ENCODE measurements at regions not wholly inside any gene's neighbourhood (a gene's known extent, or its start where the extent isn't known, plus 50 kb on each side); places are given as distances from the start of the nearest gene placed in this dataset.

- Histone ChIP-seq H3K27ac (ENCODE audit: control insufficient read depth, insufficient read depth) (no peak overlapping the region), H4K20me1 (ENCODE audit: control insufficient read depth, insufficient read depth) (no peaks in the 10 kb centered on the region), H2AFZ (ENCODE audit: control insufficient read depth, low read depth, low read length) (no peak overlapping the region), H3K4me2 (ENCODE audit: control insufficient read depth, insufficient read depth) (no peak overlapping the region), H3K36me3 (ENCODE audit: control insufficient read depth in 2 of 2, insufficient read depth in 2 of 2, low read length in 1 of 2) (no peaks in the 10 kb centered on the region), H3K4me3 (no peak overlapping the region), H3K9me3 (replicated peaks; ENCODE audit: control insufficient read depth, insufficient read depth, low read length) (no peaks in the 10 kb centered on the region), H3K4me1 (ENCODE audit: control insufficient read depth, insufficient read depth, low read length) (no peaks in the 10 kb centered on the region), H3K79me2 (ENCODE audit: control insufficient read depth, insufficient read depth, low read length) (no peaks in the 10 kb centered on the region), H3K27me3 (replicated peaks in 1 of 2; ENCODE audit: control insufficient read depth in 2 of 2, insufficient read depth in 2 of 2, low read length in 1 of 2) (no peaks in the 10 kb centered on the region), H3K9ac (ENCODE audit: control insufficient read depth, insufficient read depth, low read length) (no peak overlapping the region)
- ChIA-PET SMC1A (ENCODE audit: uncharacterized antibody, unreplicated experiment) (interaction anchor here (1.1 to 1.2 kb wide), 2 partner anchors 9 to 52 kb away, joined by 3 to 4 read pairs; no protein-coding TSS in a partner anchor), POLR2A (no interaction called here), RAD21 (ENCODE audit: unreplicated experiment) (no interaction called here), CTCF (no interaction called here)
- FAIRE-seq (no peak), DNase-seq (ENCODE audit: low read depth, low spot score) (no peak), ATAC-seq (no peak)
- in situ Hi-C loops (cut with MboI) (no loop called here), intact Hi-C loops (cut with micrococcal nuclease; ENCODE audit: unreplicated experiment) (no loop called here)
- TF ChIP-seq TBL1XR1 (IDR thresholded peaks at IDR 0.05; ENCODE audit: low read depth, low read length) (no peak), ZNF384 (IDR thresholded peaks at IDR 0.05; ENCODE audit: borderline replicate concordance, low read depth, low read length) (no peak), PKNOX1 (IDR thresholded peaks at IDR 0.05) (no peak)
- 15% methylated on average over 3 of the region's 3 CpGs for WGBS (ENCODE audit: insufficient coverage, insufficient replicate concordance, low lambda C conversion rate, missing lambda C conversion rate)
- no TSS peak for BruUV-seq (replicated peaks)
Measured at GRCh38 chr10:81127931-81128330, 590.2 kb downstream of the SH2D4B start.

- no peaks in the 10 kb centered on the region for H4K20me1 ChIP-seq (ENCODE audit: control insufficient read depth, insufficient read depth)
- no peak overlapping the region for H3K4me2 ChIP-seq (ENCODE audit: control insufficient read depth, insufficient read depth)
- DNase-seq (ENCODE audit: low read depth, low spot score) (no peak), FAIRE-seq (no peak), ATAC-seq (peak; percentile 46; the same call in 2 of the 3 replicates)
- SMC1A ChIA-PET (ENCODE audit: uncharacterized antibody, unreplicated experiment), result interaction anchor here (0.7 to 4.5 kb wide), 14 partner anchors 8 to 594 kb away, joined by 3 to 21 read pairs (median 4); no protein-coding TSS in a partner anchor
- 68% methylated on average over 2 of the region's 2 CpGs for WGBS (ENCODE audit: insufficient coverage, insufficient replicate concordance, low lambda C conversion rate, missing lambda C conversion rate)
- H2AFZ ChIP-seq (ENCODE audit: control insufficient read depth, low read depth, low read length), result no peak overlapping the region
- no peaks in the 10 kb centered on the region for H3K79me2 ChIP-seq (ENCODE audit: control insufficient read depth, insufficient read depth, low read length)
- POLR2A ChIA-PET, result interaction anchor here (1.2 kb wide), 1 partner anchor 9 kb away, joined by 3 read pairs; no protein-coding TSS in a partner anchor
- intact Hi-C loops (cut with micrococcal nuclease; ENCODE audit: unreplicated experiment) (no loop called here), in situ Hi-C loops (cut with MboI) (no loop called here)
- no TSS peak for BruUV-seq (replicated peaks)
- H3K27me3 ChIP-seq (replicated peaks in 1 of 2; ENCODE audit: control insufficient read depth in 2 of 2, insufficient read depth in 2 of 2, low read length in 1 of 2), result no peaks in the 10 kb centered on the region
- H3K9me3 ChIP-seq (replicated peaks; ENCODE audit: control insufficient read depth, insufficient read depth, low read length), result no peaks in the 10 kb centered on the region
- RAD21 ChIA-PET (ENCODE audit: unreplicated experiment), result interaction anchor here (1.0 to 2.0 kb wide), 3 partner anchors 22 to 49 kb away, joined by 3 to 7 read pairs (median 5); no protein-coding TSS in a partner anchor
- CTCF ChIA-PET, result interaction anchor here (0.7 to 1.8 kb wide), 8 partner anchors 9 to 685 kb away, joined by 3 to 5 read pairs (median 4); no protein-coding TSS in a partner anchor
- H3K36me3 ChIP-seq (ENCODE audit: control insufficient read depth in 2 of 2, insufficient read depth in 2 of 2, low read length in 1 of 2), result no peaks in the 10 kb centered on the region
- H3K4me3 ChIP-seq, result no peak overlapping the region
- no peak overlapping the region for H3K9ac ChIP-seq (ENCODE audit: control insufficient read depth, insufficient read depth, low read length)
- no peaks in the 10 kb centered on the region for H3K4me1 ChIP-seq (ENCODE audit: control insufficient read depth, insufficient read depth, low read length)
- no peak overlapping the region for H3K27ac ChIP-seq (ENCODE audit: control insufficient read depth, insufficient read depth)
- TF ChIP-seq STAT1 (conservative IDR thresholded peaks at IDR 0.05) (no peak), SMAD1 (IDR thresholded peaks at IDR 0.05; ENCODE audit: low read depth, partially characterized antibody) (no peak), POLR2AphosphoS2 (IDR thresholded peaks at IDR 0.05; ENCODE audit: low read depth, low read length) (no peak), ZNF24 (IDR thresholded peaks at IDR 0.05) (no peak), NBN (IDR thresholded peaks at IDR 0.05) (no peak), ASH2L (IDR thresholded peaks at IDR 0.05; ENCODE audit: borderline replicate concordance, low read depth) (no peak), ZBTB4 (CRISPR knock-in tag; IDR thresholded peaks at IDR 0.05) (no peak), NFIC (IDR thresholded peaks at IDR 0.05; ENCODE audit: low read depth, low read length) (no peak), E2F4 (IDR thresholded peaks at IDR 0.05; ENCODE audit: low read depth, low read length) (no peak), IRF4 (IDR thresholded peaks at IDR 0.05; ENCODE audit: low read depth, low read length) (no peak), STAT3 (IDR thresholded peaks at IDR 0.05; ENCODE audit: low read depth, low read length) (no peak)
Measured at GRCh38 chr10:81130014-81130413, 592.3 kb downstream of the SH2D4B start.
